Amniotic epithelial cell (primary cell): ENCODE measurements at regions not wholly inside any gene's neighbourhood (a gene's known extent, or its start where the extent isn't known, plus 50 kb on each side); places are given as distances from the start of the nearest gene placed in this dataset.
A peak's percentile ranks its signal among the peaks of the same experiment; 100 is the strongest.
"Not testable (repeated sequence)": the region's sequence is repeated elsewhere in the genome, so short reads cannot be mapped to it uniquely, and the experiment has no call there.

Experiments
- DNase-seq: peaks from one replicate; pipeline ENCODE4 v3.0.0-alpha.2; 2010; ENCODE audit warnings: low read depth

DNA sequence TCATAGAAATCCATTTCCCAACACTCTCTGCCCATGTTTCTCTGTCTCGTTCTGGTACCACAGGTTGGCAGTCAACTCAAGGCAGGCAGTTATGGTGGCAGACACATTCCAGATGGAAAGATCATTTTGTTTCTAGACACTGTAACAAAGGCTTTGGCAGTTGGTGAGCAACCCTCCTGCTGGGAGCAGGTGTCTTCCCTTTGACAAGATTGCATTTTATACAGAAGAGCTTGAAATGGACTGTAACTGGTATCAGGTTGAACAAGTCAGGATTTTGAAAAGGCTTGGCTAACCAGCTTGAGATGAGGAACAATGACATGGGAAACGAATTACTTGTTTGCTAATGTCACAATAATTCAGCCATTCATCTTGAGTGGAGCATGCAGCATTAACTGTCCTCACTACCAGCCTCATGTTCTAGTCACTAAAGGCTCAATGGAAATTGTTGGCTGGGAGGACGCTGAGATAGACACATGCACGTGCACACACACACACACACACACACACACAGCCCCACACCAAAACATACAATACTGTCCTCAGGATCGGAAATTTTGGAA lies 170.0 kb downstream of the SEMA6D start:
- DNase-seq = no peak

DNA sequence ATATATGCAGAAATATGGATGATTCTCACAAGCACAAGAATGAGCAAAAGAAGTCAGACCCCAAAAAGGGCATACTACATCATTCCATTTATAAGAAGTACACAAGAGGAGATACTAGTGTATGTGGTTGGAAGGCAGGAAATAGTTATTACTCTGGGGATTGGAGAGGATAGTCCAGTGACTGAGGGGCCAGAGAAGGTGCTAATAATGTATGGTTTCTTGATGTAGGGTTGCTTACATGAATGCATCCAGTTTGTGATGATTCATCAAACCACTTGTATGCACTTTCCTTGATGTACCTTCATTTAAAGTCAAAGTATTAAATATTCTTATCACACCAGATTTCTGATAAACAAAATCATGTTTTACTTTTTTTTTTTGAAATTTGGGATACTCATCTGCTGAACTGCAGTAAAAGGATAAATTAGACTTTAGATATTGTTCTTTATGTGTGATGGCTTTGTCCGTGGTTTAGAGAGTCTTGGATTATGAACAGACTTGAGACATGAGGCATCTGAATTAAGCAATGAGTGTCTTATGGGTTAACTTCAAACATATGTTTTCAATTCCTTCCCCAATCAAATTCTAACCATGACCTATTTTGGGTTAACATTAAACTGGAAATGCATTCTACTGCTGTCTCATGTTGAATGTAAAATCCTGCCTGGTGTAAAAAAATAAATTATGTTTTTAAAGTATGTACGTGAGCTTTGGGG lies 171.2 kb downstream of the SEMA6D start:
- DNase-seq = no peak

DNA sequence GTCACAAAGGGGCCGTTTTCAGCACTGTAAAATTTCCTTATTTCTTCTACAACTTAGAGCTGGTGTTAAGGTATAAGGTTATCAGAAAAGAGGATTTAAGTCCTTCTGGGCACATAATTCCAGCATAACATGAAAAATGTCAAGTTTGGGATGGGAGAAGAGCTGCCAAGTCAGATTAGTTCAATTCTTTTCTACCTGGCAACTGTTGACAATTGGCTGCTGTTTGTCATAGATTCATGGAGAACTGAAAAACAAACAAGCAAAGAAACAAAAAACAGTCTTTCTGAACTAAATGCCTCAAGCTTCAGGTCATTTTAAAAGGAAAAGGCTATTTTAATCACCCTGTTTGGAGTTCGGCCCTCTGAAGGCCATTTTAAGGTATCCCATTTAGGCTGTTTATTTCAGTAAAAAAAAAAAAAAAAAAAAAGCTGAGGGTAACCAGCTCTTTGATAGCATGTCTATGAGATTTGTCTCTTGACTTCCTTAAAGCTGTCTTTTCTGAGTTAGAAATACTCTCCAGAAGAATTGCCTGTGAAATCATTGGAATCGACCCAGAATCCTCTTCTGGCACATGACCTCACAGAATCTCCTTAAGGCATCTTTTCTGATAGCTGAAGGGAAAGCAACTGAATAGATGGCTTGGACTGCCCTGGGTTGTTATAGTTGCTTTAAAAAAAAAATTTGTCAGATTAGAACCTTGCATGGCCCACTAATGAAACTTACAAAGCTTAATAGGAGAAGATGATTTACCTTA lies 173.3 kb downstream of the SEMA6D start:
- DNase-seq = no peak

DNA sequence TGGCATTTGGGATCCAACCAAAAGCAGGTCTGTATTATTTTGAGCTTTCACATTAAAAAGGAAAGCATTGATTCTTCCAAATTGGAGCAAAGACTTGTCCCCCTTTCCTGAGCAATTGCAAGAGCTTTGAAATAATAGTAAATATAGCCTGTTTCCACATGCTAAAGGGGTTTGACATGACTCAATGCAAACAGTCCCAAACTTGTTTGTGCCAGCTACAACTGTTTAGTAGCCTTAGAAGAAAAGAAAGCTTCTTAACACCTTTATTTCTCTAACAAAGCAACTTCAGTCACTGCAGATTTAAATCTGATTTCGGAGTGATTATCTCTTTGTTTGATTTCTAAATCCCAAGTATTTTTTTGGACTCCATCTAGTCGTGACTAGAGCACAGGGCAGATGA lies 180.2 kb downstream of the SEMA6D start:
- DNase-seq = no peak

DNA sequence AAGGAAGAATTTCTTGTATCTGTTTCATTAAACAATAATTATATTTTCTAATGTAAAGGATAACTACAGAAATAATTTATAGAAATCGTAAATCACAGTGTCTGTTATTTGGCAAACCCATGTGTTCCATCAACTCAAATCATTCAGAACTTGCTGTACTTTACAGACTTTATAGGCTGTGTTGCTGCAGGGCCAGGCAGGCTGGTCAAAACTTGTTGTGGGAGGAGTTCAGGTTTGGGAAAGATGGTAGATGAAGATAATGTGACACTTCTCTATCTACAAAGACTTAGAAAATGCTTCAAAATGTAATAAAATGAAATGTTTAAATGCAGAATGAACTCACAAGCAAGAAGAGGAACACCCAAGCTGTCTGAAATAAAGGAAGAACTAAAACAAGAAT lies 183.4 kb downstream of the SEMA6D start:
- DNase-seq = no peak

DNA sequence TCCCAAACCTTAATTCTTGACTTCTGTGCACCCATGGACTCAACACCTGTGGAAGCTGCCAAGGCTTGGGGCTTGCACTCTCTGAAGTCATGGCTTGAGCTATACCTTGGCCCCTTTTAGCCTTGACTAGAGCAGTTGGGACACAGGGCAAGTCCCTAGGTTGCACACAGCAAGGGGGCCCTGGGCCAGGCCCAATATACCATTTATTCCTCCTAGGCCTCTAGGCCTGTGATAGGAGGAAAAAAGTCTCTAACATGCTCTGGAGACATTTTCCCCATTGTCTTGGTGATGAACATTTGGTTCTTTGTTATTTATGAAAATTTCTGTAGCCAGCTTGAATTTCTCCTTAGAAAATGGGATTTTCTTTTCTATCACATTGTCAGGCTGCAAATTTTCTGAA lies 186.1 kb downstream of the SEMA6D start:
- DNase-seq = no peak

DNA sequence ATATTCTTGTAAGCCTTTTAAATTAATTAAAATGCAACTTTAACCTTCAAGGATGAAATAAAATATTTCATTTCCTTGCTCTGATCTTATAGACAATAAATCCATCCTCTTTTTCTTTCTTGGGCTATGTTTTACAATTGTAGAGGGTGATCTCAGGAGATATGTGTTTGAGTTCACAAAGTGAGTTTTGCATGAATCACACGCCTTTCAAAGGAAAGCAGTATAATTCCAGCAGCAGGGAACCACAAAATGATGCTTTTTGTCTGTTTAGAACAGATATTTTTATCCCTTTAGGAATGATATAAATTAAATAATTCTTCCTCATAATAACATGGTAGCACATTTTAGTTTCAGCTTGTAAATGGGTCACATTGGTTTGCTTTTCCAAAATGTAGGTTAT lies 191.2 kb downstream of the SEMA6D start:
- DNase-seq = no peak

DNA sequence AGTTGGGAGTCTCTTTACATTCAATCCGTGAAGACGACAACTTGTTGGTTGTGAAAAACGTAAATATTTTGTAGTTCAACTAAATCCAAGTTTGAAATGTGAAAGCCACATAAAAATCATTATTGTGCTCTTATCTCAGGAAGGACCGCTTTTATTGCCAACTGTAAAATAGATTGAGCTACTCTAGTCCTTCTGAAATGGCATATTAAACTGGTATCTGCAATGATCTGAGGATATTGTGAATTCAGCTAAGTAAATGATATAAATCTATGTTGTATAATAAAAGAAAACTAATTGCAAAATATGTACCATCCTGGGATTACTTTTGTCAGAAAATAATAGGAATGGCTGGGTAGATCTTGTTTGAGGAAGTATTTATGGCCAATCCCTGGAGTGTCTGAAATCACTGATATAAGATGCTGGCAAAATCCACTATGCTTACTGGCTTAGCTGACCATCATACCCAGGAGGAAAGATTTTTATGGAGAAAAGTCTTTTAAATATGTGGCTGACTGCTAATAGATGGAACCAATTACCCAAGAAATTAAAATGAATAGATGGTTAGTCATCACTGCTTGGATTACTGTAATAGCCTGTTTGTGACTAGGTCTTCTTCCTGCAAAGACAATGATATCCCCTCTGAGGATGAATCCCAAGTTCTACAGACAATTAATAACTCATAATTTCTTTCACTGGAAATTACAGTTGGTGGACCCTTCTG lies 191.8 kb downstream of the SEMA6D start:
- peak; percentile 1 for DNase-seq

DNA sequence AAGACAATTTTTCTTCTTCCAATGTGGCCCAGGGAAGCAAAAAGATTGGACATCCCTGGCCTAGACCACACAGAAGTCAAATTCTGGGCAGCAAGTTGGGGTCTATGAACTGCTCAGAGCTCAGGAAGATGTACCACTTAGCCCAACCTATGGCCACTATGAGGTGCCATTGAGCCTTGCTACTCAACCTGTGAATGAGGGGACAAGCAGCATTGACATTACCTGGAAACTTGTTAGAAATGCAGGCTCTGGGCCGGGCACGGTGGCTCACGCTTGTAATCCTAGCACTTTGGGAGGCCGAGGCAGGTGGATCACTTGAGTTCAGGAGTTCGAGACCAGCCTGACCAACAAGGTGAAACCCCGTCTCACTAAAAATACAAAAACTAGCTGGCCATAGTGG lies 195.6 kb downstream of the SEMA6D start:
- not testable (repeated sequence) for DNase-seq

DNA sequence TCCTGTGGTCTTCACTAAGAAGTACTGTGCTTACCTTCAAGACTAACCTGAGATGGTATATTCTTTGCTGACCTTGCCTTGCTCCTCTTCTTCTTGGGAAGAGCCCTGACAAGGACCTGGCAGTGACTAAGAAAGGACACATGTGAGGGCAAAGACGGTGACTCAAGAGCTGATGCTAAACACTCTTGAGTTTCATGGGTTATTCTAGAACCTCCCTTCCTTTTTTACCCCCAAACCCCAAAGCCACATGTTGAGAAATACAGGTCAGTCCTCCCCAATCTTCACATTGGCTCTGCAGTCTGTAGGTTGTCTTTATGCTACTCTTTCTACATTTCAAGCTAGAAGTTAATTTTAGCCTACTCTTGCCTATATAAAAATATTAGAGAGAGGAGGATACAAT lies 200.6 kb downstream of the SEMA6D start:
- no peak for DNase-seq

DNA sequence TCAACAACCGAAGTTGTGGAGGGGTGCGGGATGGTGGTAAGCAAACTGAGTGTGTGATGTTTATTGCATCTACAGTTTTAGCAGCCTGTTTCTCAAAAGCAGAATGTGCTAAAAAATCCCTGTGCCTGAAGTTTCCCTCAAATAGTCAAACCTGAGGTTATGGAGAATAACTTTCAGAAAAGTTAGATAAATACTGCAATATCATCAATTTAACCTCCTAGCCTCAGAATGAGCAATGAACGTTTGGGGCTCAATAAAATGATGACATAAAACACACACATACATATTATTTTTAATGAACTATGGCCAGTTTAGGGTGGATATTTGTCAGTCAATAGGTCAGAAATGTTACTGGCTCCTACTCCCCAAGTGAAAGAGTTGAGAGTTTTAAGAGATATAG lies 201.6 kb downstream of the SEMA6D start:
- no peak for DNase-seq

DNA sequence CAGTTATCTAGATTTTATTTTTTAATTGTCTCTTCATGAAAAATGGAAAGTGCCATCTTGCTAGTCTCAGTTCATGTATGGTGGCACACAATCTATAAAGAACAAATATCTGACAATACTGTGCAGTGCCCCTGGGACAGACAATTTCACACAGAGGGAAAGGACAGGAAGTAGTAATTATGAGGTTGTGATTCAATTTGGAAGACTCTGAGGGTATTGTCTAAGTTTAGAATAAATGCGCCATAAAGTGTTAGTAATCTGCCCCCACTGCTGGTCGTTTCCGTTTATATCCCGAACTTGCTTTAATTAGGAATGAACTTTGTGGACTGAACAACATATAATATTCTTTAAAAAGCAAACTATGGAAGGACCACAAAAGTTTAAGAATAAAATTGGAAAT lies 196.4 kb upstream of the SLC24A5 start:
- no peak for DNase-seq

DNA sequence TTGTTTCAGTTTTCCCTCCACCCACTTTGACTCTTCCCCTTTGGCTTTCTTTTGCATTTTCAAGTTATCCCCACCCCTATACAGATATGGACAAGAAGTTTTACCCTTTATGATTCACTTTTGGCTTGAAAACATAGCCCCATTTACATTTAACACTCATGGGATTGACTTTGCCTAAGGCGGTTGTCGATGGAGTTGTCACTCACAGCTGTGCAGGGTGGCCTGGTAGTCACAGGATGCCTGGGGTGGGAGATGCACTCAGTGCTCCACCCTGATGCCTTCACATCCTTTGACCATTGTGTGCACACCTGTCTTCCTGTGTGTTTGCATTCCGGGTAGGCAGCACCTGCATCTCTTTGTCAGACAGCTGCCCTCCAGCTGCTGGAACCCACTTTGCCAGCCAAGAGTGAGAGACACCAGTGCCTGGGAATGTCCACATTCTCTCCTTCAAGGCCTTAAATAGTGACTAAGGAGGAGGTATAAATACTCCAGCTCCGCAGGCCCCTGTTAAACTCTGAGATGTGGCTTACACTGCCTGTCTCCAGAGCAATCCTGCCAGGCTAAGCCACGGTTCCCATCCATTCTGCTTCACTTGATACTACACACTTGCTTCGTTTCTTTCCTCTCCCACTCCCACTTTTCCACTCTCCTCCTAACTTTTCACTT lies 191.5 kb upstream of the SLC24A5 start:
- no peak for DNase-seq

DNA sequence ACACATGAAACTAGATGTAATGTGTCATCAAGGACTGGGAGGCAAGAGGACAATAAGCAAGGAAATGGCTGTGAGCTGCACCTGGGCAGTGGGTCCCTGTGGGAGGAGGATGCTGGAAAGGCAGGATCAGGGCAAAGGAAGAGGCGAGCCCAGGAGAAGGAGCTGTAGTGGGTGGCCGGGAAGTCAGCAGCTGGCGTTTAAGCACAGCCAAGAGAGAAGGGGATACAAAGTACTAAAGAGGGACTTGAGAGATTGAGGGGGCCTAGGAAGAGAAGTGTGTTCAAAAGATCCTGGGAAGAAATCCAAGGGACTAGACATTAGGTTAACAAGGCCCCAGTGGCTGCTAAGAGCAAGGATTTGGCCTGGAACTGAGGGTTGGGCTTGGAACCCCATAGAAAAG lies 188.5 kb upstream of the SLC24A5 start:
- no peak for DNase-seq

DNA sequence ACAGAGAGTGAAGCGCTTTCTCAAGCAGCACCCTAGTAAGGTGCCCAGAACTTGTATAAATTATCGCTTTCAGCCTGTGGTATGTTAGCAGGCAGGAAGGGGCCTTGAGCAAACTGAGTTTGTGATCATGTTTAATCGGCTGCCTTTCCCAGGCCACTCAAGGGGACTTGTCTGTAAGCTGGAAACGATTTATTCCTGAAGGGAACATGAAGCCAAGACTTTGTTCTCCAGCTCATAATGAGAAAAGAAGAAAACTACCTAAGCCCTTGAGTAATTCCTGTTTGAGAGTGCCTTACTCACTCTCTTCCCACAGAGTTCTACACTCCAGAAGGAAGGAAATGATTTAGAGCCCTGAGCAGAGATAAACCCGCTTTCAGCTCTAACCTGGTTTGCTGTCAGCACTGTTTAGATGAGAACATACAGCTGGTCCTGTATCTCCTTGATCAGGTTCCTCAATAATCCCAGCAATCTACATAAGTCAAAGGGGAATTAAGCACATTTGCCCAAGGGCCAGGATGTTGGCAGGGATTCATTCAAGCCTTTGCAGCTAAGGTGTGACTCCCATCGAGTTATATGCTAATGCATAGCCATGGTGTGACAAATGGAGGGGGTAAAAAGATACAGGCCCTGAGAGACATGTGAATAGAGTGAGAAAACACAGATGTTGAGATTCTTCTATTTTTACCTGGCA lies 187.7 kb upstream of the SLC24A5 start:
- DNase-seq = peak; percentile 13

DNA sequence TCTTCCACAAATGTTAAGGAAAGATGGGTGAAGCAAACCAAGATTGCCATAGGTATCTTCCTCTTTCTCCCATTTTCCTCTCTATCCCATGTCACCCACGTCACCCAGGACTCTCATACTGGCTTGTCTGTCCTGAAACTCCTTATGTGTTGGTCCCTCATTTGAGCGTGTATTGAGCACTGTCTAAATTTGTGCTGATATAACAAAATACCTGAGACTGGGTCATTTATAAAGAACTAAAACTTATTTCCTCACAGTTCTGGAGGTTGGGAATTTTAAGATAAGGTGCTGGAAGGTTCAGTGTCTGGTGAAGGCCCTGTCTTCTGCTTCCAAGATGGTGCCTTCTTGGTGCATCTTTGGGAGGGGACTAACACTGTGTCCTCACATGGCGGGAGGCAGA lies 186.9 kb upstream of the SLC24A5 start:
- no peak for DNase-seq

DNA sequence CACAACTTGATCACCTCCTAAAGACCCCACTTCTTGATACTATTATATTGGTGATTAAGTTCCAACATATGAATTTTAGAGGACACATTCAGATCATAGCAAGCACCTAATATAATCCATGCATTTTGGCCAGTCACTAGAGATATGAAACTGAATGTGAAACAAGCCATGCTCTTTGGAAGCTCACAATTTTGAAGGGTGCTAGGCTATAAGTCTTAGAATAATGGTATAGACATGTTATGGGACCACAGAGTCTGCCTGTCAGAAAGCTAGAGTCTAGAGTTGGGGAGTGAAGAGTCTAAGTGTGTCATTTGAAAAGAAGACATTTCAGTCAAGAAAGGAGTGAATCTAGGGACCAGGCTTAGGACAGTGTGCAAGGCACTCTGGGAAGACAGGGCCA lies 186.4 kb upstream of the SLC24A5 start:
- DNase-seq = no peak

DNA sequence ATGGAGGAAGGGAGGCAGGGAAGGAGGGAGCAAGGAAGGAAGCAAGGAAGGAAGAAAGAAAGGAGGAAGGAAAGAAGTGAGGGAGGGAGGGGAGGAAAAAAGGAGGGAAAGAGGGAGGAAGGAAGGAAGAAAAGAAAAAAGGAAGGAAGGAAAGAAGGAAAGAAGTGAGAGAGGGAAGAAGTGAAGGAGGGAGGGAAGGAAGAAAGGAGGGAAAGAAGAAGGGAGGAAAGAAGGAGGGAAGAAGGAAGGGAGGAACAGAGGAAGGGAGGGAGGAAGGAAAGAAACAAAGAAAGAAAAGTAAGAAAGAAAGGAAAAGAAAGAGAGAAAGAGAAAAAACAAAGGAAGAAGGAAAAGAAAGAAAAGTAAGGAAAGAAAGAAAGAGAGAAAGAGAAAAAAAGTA lies 183.0 kb upstream of the SLC24A5 start:
- no peak for DNase-seq

DNA sequence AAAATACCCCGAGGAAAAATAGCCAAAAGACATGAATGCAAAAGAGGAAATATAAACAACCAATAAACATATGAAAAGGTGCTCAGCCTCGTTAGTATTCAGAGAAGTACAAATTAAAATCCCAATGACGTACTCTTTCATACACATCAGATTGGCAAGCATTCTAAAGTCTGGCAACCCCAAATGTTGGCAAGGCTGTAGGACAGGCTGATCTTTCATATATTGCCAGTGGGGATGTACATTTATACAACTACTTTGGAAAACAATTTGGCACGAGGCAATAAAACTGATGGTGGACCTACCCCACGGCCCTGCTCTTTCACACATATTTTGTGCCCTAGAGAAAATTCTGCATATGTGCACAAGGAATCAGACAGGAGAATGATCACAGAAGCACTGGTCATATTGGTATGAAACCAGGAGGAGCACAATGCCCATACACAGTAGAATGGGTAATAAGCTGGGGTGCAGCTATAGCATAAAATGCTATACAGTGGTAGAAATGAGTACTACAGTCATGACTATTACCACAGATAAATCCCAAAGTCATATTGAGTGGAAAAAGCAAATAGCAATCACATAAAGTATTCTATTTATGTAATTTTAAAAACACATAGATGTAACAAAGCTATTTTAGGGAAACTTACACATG lies 176.0 kb upstream of the SLC24A5 start:
- no peak for DNase-seq

DNA sequence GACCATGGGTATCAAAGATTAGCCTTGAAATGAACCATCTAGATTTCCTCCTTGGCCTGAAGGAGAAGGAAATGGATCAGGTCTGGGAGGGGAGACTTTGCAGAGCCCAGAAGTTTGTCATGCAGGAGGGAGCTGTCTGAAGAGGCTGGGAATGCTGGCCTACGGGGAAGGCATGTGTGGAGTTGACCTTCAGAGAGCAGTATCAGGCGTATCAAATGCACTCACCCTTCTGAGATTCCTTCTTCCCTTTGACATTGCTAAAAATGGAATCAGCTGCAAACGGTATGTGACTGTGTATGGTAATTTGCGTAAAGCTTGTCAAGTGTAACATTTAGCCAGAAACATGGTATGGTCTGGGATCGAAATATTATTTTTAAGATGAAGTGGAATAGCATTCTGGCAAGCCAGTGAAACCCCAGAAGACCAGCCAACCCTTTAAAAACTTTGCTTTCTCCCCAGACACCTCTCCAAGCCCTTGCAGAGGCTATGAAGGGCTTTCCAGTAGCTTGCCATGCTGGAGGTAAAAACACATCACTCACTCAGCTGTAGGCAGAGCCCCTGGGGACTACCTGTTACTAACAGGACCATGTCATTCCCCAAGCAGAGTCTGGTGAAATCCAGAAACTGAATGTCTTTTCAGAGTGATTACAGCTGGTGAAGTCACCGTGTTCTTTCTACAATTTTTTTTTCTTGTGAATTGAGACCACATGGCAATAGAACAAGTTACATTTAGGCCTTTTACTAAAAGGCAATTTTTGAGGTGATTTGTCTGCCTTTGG lies 174.7 kb upstream of the SLC24A5 start:
- no peak for DNase-seq
